NT2/D1 (cell line): ENCODE measurements at regions not wholly inside any gene's neighbourhood (a gene's known extent, or its start where the extent isn't known, plus 50 kb on each side); places are given as distances from the start of the nearest gene placed in this dataset.
"Not testable (repeated sequence)": the region's sequence is repeated elsewhere in the genome, so short reads cannot be mapped to it uniquely, and the experiment has no call there.

Source experiments
- DNase-seq: peaks from one replicate; pipeline ENCODE4 v3.0.0-alpha.2; 2011; ENCODE audit warnings: low read depth, low spot score
- H3K27me3 ChIP-seq: 2 replicates; pipeline ENCODE4 v1.6.0; 2011; ENCODE audit warnings: mild to moderate bottlenecking; ENCODE audit not compliant: insufficient read length, insufficient read depth
- H3K36me3 ChIP-seq: 2 replicates; pipeline ENCODE4 v1.6.1; 2011; ENCODE audit warnings: mild to moderate bottlenecking, low read length, mixed read lengths; ENCODE audit not compliant: insufficient read depth, insufficient read length
- H3K4me1 ChIP-seq: 2 replicates; pipeline ENCODE4 v1.5.1; 2011; ENCODE audit not compliant: insufficient read depth, insufficient read length
- H3K4me3 ChIP-seq: 2 replicates; pipeline ENCODE4 v1.5.1; 2011; ENCODE audit warnings: low read depth; ENCODE audit not compliant: insufficient read length
- H3K9ac ChIP-seq: 2 replicates; pipeline ENCODE4 v1.6.0; 2011; ENCODE audit warnings: low read depth; ENCODE audit not compliant: insufficient read length
- H3K9me3 ChIP-seq: 2 replicates; pipeline ENCODE4 v1.5.1; 2011; ENCODE audit warnings: mild to moderate bottlenecking, low read length; ENCODE audit not compliant: insufficient read depth
- SUZ12 ChIP-seq: IDR thresholded peaks from 2 replicates; pipeline ENCODE4 v1.6.1; 2011; ENCODE audit not compliant: insufficient read length, insufficient read depth; ENCODE audit errors: extremely low read depth
- YY1 ChIP-seq: IDR thresholded peaks from 2 replicates; pipeline ENCODE4 v1.6.1; 2011; ENCODE audit not compliant: insufficient read length, insufficient read depth
- ZNF274 ChIP-seq: IDR thresholded peaks from 2 replicates; pipeline ENCODE4 v1.6.1; 2011; ENCODE audit warnings: mild to moderate bottlenecking, low read depth, low read length

- Histone ChIP-seq H3K9ac (no peak overlapping the region), H3K9me3 (no peaks in the 10 kb centered on the region), H3K4me1 (no peaks in the 10 kb centered on the region), H3K4me3 (no peak overlapping the region), H3K27me3 (no peaks in the 10 kb centered on the region), H3K36me3 (no peaks in the 10 kb centered on the region)
- DNase-seq: no peak
- no peak for TF ChIP-seq YY1
- TF ChIP-seq SUZ12: no peak
- no peak for TF ChIP-seq ZNF274
Observed at GRCh38 chr5:40453689-40454088, 226.0 kb upstream of the PTGER4 start.

GRCh38 chr5:40452874-40453624 is 226.7 kb upstream of the PTGER4 start:
- Histone ChIP-seq H3K4me1 (no peaks in the 10 kb centered on the region), H3K4me3 (no peak overlapping the region), H3K9me3 (no peaks in the 10 kb centered on the region), H3K9ac (no peak overlapping the region), H3K27me3 (no peaks in the 10 kb centered on the region), H3K36me3 (no peaks in the 10 kb centered on the region)
- TF ChIP-seq ZNF274: no peak
- no peak for TF ChIP-seq YY1
- no peak for TF ChIP-seq SUZ12
- DNase-seq: no peak

GRCh38 chr5:40447438-40447837 is 232.3 kb upstream of the PTGER4 start:
- Histone ChIP-seq H3K9ac (no peak overlapping the region), H3K4me1 (no peaks in the 10 kb centered on the region), H3K4me3 (no peak overlapping the region), H3K27me3 (no peaks in the 10 kb centered on the region), H3K36me3 (no peaks in the 10 kb centered on the region), H3K9me3 (no peaks in the 10 kb centered on the region; the same call in 1 of the 2 replicates)
- TF ChIP-seq YY1 (no peak), ZNF274 (no peak), SUZ12 (no peak)
- no peak for DNase-seq

- H3K9ac ChIP-seq: no peak overlapping the region
- TF ChIP-seq ZNF274 (no peak), SUZ12 (no peak), YY1 (no peak)
- H3K36me3 ChIP-seq: no peaks in the 10 kb centered on the region
- H3K4me3 ChIP-seq: no peak overlapping the region
- no peak for DNase-seq
- H3K9me3 ChIP-seq: no peaks in the 10 kb centered on the region; the same call in 1 of the 2 replicates
- H3K27me3 ChIP-seq: no peaks in the 10 kb centered on the region
- H3K4me1 ChIP-seq: no peaks in the 10 kb centered on the region
Observed at GRCh38 chr5:40446910-40447309, 232.8 kb upstream of the PTGER4 start.

DNA sequence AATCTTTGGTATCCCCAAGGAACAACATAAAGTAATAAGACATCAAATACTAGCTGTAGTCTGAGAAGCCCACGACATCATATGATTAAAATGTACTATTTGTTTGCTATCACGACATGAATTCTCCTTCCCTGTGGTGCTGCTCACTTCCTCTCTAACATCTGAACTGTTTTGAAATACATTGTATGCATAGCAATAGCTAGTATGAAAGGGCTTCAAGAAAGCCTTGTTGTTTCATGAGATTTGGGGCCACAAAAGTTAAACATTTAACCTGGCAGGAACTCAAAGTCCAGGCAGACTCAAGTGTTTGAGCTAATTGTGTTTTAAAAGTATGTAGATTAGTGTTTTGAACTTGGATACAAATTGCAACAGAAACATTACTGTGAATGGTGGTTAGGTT is 237.4 kb upstream of the PTGER4 start:
- TF ChIP-seq ZNF274 (no peak), SUZ12 (no peak), YY1 (no peak)
- H3K9ac ChIP-seq: no peak overlapping the region
- DNase-seq: no peak
- H3K4me1 ChIP-seq: no peaks in the 10 kb centered on the region
- H3K4me3 ChIP-seq: no peak overlapping the region
- H3K36me3 ChIP-seq: no peaks in the 10 kb centered on the region
- H3K27me3 ChIP-seq: no peaks in the 10 kb centered on the region
- H3K9me3 ChIP-seq: no peaks in the 10 kb centered on the region; the same call in 1 of the 2 replicates

DNA sequence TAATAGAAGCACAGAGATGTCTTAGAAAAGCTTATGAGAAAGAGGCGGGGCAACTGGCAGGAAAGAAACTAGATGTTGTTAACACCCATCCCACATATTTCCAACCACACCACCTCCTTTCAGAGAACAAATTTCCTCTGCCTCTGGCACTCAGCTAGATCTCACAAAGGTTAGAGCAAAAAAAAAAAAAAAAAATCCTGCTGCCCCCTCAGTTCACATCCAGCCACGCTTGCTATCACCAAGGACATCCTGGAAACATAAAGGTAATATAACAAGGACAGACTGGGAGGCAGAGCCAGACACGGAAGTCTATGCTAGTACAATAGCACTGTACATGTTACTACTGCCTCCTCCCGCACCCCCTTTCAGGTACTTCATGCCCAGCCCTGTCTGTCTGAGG is 238.0 kb upstream of the PTGER4 start:
- no peak overlapping the region for H3K9ac ChIP-seq
- H3K9me3 ChIP-seq: no peaks in the 10 kb centered on the region; the same call in 1 of the 2 replicates

DNA sequence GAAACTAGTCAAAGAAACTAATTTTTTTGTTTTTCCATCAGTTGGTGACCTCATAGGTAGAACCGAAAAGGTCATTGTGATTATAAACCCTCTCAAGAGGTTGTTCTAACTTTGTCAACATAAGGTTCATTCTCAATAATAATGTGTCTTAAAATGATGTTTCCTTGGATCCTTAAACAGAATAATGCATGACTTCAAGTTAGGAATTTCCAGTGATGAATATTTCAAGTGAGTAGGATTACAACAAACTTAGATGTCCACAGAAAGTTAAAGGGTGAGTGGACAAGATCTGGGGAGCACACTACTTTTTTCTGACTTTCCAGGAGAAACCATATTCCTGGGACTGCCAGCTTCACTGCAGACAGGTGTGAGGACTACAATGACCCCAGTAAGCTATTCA is 239.0 kb upstream of the PTGER4 start:
- TF ChIP-seq ZNF274 (no peak), YY1 (no peak), SUZ12 (no peak)
- Histone ChIP-seq H3K27me3 (no peaks in the 10 kb centered on the region), H3K4me3 (no peak overlapping the region), H3K4me1 (no peaks in the 10 kb centered on the region), H3K9me3 (no peaks in the 10 kb centered on the region; the same call in 1 of the 2 replicates), H3K36me3 (no peaks in the 10 kb centered on the region), H3K9ac (no peak overlapping the region)
- no peak for DNase-seq

More for the DNA sequence above, 238.0 kb upstream of the PTGER4 start:
- Histone ChIP-seq H3K36me3 (no peaks in the 10 kb centered on the region), H3K4me1 (no peaks in the 10 kb centered on the region), H3K4me3 (no peak overlapping the region), H3K27me3 (no peaks in the 10 kb centered on the region)
- no peak for DNase-seq
- TF ChIP-seq YY1 (no peak), ZNF274 (no peak), SUZ12 (no peak)

GRCh38 chr5:40439103-40439502 is 240.6 kb upstream of the PTGER4 start:
- not testable (repeated sequence) for DNase-seq, H3K4me1 ChIP-seq, H3K27me3 ChIP-seq

DNA sequence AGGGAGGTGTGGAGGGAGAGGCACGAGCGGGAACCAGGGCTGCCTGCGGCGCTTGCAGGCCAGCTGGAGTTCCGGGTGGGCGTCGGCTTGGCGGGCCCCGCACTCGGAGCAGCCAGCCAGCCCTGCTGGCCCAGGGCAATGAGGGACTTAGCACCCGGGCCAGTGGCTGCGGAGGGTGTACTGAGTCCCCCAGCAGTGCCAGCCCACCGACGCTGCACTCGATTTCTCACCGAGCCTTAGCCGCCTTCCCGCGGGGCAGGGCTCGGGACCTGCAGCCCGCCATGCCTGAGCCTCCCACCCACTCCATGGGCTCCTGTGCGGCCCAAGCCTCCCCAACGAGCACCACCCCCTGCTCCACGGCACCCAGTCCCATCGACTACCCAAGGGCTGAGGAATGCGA is 241.1 kb upstream of the PTGER4 start:
- not testable (repeated sequence) for DNase-seq, H3K4me3 ChIP-seq, H3K36me3 ChIP-seq, H3K9ac ChIP-seq, H3K4me1 ChIP-seq, H3K9me3 ChIP-seq, H3K27me3 ChIP-seq

More at GRCh38 chr5:40439103-40439502, 240.6 kb upstream of the PTGER4 start:
- H3K9ac ChIP-seq, H3K4me3 ChIP-seq, H3K36me3 ChIP-seq, H3K9me3 ChIP-seq: not testable (repeated sequence)
